GM21825 (cell line): ENCODE measurements at regions not wholly inside any gene's neighbourhood (a gene's known extent, or its start where the extent isn't known, plus 50 kb on each side); places are given as distances from the start of the nearest gene placed in this dataset.

Experiments
- ATAC-seq: cut with Tn5 transposase; IDR thresholded peaks from one replicate; pipeline ENCODE4 v1.9.1; 2021; ENCODE audit warnings: mild to moderate bottlenecking, moderate library complexity; ENCODE audit not compliant: unreplicated experiment

- ATAC-seq = no peak
Measured at GRCh38 chr7:67547183-67547907, 550.7 kb downstream of the TYW1 start.

DNA sequence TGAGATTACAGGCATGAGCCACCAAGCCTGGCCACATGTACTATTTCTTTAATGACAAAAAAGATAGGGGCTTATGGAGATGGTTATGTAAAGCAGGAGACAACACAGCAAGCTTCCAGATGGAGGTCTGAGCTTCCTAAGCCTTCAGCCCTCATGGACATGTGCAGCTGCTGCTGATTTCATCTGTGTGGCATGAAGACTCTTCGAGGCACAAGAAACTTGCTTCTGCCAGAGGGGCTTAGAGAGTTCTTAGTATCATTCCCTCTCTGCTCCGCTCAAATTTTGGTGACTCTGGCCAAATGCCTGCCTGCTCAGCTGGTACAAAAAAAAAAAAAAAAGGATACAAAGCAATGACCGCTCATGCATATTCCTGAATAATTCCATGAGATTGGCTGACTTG is 552.5 kb downstream of the TYW1 start:
- no peak for ATAC-seq

- ATAC-seq = no peak
Measured at GRCh38 chr7:67550801-67551436, 554.3 kb downstream of the TYW1 start.

- no peak for ATAC-seq
Measured at GRCh38 chr7:67552738-67553137, 556.1 kb downstream of the TYW1 start.

- no peak for ATAC-seq
Measured at GRCh38 chr7:67553378-67553777, 556.7 kb downstream of the TYW1 start.

GRCh38 chr7:67554986-67555385 is 558.4 kb downstream of the TYW1 start:
- no peak for ATAC-seq

- ATAC-seq = no peak
Measured at GRCh38 chr7:67564959-67565358, 568.3 kb downstream of the TYW1 start.

DNA sequence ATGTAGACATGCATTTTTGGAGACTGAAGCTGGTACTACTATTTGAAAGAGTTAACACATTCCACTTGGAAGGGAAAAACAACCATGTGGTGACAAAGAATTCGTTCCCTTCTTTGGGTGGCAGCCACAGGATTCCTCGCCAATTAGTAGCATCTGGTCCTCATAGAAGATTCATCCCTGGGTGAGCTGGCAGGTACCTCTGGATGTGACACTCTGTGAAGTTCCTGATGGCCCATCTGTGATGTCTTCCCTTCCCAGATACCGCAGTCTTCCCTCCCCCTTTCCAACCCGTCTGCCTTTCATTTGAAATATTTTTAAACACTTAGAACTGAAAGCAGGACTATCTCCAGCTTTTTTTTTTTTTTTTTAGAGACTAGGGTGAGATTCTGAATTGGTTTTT is 569.5 kb downstream of the TYW1 start:
- no peak for ATAC-seq

GRCh38 chr7:67571026-67571545 is 574.5 kb downstream of the TYW1 start:
- ATAC-seq = no peak

- no peak for ATAC-seq
Measured at GRCh38 chr7:67573639-67574038, 577.0 kb downstream of the TYW1 start.

DNA sequence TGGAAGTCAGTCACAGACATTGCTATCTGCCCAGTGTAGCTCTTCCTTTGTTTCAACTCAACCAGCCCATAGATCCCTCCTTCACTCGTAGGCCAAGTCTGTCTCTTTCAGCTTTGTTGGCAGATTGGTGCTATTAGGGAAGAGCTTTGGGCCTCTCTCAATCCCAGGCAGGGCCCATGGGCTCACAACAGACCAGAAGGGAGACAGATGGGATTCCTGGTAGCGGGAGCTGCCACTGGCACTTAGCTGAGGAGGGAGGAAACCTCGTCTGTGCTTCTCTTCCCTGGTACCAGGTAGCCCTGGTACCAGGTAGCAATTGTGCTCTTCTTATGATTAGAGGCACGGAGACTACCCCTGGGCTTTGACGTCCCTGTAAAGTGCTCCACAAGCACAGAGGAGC is 592.0 kb downstream of the TYW1 start:
- ATAC-seq = no peak

- no peak for ATAC-seq
Measured at GRCh38 chr7:67589183-67589582, 592.5 kb downstream of the TYW1 start.

DNA sequence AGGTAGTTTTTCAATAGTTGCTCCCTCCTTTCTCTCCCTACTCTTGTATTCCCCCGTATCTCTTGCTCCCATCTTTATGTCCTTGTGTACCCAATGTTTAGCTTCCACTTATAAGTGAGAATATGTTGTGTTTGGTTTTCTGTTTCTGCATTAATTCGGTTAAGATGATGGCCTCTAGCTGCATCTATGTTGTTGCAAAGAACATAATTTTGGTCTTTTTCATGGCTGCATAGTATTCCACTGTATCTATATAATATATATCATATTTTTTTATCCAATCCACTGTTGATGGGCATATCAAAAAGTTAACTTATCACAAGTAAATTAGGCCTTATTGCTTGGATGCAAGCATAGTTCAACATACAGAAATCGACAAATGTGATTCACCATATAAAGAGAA is 594.0 kb downstream of the TYW1 start:
- ATAC-seq = no peak

- ATAC-seq = no peak
Measured at GRCh38 chr7:67593794-67594193, 597.2 kb downstream of the TYW1 start.

DNA sequence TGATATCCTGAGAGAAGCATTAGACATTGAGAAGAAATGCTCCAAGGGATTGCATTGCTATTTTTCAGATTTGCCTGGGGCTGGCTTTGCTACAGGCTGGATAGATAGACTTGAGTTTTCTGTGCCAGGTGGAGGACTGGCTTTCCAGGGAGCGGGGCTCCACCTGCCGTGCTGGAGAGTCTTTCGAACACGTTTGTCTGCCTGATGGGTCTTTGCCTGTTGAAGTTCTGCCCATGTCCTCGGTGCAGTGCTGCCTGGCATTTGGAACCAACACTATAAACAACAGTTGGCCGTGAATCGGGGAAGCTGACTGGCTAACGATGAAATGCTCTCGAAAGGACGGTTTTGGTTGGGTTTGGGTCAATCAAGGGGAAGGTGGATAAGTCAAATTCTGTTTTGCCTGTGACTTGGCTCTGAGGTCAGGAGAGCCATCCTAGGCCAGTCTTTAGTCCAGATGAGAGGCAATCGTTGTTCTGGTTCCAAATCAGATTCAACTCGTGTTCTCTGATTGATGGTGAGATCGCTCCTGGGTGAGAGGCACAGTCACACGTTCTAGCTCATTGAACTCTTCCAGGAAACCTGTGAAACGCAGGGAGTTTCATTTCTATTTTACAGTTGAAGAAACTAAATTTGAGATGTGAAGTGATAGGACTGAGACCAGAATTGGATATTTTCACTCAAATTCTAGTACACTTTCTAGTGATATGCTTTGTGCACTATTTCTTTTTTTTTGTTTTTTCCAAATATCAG is 599.0 kb downstream of the TYW1 start:
- no peak for ATAC-seq

GRCh38 chr7:67597161-67597560 is 600.5 kb downstream of the TYW1 start:
- ATAC-seq = no peak

DNA sequence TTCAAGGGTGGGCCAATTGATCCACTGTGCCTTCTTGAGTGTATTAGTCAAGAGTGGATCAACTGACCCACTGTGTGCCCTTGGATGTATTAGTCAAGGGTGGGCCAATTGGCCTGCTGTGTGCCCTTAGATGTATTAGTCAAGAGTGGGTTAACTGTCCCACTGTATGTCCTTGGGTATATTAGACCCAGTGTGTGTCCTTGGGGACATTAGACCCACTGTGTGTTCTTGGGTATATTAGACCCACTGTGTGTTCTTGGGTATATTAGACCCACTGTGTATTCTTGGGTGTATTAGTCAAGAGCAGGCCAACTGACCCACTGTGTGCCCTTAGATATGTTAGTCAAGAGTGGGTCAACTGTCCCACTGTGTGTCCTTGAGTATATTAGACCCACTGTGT is 601.8 kb downstream of the TYW1 start:
- no peak for ATAC-seq

- no peak for ATAC-seq
Measured at GRCh38 chr7:67599331-67600062, 602.9 kb downstream of the TYW1 start.

- ATAC-seq = no peak
Measured at GRCh38 chr7:67602246-67602887, 605.7 kb downstream of the TYW1 start.

DNA sequence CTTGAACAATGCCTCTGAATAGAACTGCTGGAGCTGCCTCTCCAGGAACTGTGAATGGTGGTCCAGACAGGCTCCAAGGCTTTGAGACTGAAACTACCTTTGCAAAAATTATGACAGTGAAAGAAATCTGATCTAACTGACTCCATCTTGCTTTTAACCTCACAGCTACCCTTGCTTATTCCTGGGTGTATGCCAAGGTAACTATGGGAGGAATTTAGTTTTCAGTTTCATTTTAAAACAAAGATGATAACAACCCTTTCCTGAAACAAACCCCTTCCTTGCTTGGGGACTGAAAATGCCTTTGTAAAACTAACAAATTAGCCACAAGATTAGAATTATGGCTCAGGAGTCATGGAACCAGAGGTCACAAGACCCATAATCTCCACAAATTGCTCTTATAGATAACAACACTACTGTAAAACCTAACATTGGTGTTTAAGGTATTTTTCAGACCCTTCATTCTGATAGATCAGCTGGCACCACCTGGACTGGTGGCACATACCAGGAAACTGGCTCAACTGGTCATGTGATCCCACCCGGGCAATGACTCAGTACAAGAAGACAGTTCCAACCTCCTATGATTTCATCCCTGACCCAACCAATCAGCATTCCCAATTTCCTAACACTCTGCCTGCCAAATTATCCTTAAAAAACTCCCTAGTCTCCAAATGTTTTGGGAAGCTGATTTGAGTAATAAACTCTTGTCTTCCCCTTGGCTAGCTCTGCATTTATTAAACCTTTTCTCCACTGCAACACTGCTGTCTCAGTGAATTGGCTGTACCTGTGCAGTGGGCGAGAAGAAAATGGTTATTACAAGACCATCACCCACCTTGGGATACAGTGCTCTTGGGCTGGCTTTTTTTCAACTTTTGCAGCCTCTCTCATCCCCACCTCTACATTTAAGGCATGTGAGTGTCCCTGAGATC is 608.1 kb downstream of the TYW1 start:
- ATAC-seq = no peak
